ENCODE measurements at regions not wholly inside any gene's neighbourhood (a gene's known extent, or its start where the extent isn't known, plus 50 kb on each side); places are given as distances from the start of the nearest gene placed in this dataset.
"Not testable (repeated sequence)": the region's sequence is repeated elsewhere in the genome, so short reads cannot be mapped to it uniquely, and the experiment has no call there.

DNA sequence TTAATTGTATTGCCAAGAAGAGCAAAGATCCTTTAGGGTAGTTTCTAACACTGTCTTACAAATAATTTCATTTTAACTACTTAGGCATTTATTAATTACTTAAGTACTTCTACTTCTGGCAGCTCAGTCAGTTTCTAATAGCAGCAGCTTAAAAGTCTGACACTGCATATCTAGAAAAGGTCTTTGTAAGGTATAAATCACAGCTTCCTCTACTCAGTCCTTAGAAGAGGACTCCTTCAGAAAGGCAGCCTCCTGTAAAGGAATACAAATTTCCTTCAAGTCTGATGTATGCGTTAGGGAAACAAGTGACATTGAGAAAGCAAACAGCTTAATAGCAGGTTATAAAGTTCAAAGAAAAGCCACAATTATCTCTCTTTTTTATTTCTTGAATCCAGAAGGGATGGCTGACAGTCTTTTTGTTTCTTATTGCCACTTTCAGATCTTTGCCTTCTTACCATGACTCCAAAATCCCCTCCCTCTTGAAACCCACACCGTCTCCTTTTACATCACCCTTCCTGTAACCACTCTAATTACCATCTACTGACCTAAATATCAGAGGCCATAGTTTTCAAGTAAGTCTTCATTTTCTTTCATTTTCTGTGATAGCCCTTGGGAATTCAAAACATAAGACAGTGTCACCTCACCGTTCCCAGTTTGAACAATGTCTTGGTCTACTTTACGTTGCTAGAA, 109.5 kb downstream of the CGGBP1 start:
- Mint-ChIP-seq H3K27me3 (ENCODE audit: low read depth) (no peaks in the 10 kb centered on the region), H3K9me3 (no peaks in the 10 kb centered on the region), H3K4me1 (ENCODE audit: low read depth) (no peaks in the 10 kb centered on the region), H3K36me3 (ENCODE audit: low read depth) (no peaks in the 10 kb centered on the region), H3K4me3 (no peak overlapping the region), H3K27ac (no peak overlapping the region)
- no peak for DNase-seq (ENCODE audit: low spot score)

- H3K27ac Mint-ChIP-seq; H3K36me3 Mint-ChIP-seq (ENCODE audit: low read depth); DNase-seq (ENCODE audit: low spot score); H3K9me3 Mint-ChIP-seq; H3K4me3 Mint-ChIP-seq; H3K4me1 Mint-ChIP-seq (ENCODE audit: low read depth); H3K27me3 Mint-ChIP-seq (ENCODE audit: low read depth): not testable (repeated sequence)
These were observed 112.8 kb downstream of the CGGBP1 start for GRCh38 chr3:87946007-87946406.

DNA sequence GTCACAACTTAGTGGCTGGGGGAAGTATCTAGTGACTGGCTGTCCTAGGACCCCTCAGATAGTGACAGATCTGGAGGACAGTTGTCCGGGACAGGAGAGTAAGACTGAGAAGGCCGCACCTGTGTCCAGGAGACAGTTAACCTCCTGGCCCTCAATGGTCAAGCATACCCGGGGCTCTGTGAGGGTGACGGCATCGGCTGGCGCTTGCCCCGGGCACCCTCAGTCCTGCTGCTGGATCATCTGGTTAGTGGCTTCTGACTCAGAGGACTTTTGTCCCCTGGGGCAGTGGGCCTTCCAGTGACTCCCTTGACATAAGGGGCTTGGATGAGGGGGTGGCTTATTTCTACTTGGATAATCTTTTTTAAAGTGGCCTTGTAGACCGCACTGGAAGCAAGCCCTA, 116.5 kb downstream of the CGGBP1 start:
- H3K4me1 Mint-ChIP-seq (ENCODE audit: low read depth); H3K27me3 Mint-ChIP-seq (ENCODE audit: low read depth); H3K36me3 Mint-ChIP-seq (ENCODE audit: low read depth); H3K4me3 Mint-ChIP-seq; H3K27ac Mint-ChIP-seq; DNase-seq (ENCODE audit: low spot score); H3K9me3 Mint-ChIP-seq: not testable (repeated sequence)

DNA sequence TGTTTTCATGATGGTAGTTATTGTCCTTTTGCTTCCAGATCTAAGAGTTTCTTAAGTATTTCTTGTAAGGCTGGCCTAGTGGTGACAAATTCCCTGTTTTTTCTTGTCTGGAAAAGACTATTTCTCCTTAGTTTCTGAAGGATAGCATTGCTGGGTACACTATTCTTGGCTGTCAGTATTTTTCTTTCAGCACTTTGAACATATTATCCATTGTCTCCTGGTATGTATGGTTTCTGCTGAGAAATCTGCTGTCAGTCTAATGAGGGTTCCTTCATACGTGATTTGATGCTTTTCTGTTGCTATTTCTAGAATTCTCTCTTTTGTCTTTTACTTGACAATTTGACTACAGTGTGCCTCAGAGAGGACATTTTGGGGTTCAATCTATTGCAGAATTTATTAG, 134.3 kb downstream of the CGGBP1 start:
- Mint-ChIP-seq H3K4me1 (ENCODE audit: low read depth) (no peaks in the 10 kb centered on the region), H3K27me3 (ENCODE audit: low read depth) (no peaks in the 10 kb centered on the region), H3K27ac (no peak overlapping the region), H3K36me3 (ENCODE audit: low read depth) (peaks cover 2% of the 10 kb centered on the region), H3K9me3 (peaks cover 19% of the 10 kb centered on the region), H3K4me3 (no peak overlapping the region)
- DNase-seq (ENCODE audit: low spot score), result no peak

DNA sequence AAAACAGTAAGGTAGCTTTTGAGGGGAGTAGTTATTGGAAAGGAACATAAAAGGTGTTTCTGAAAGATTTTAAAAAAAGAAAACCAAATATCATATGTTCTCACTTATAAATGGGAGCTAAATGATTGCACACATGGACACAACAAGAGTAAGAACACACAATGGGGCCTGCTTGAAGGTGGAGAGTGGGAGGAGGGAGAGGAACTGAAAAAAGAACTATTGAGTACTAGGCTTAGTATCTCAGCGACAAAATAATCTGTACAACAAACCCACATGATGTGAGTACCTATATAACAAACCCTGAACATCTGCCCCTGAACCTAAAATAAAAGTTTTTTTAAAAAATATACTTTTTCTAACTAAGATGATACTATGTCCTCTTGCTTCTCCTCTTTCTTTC, 138.3 kb downstream of the CGGBP1 start:
- no peak for DNase-seq (ENCODE audit: low spot score)
- Mint-ChIP-seq H3K36me3 (ENCODE audit: low read depth) (peaks cover 2% of the 10 kb centered on the region), H3K4me3 (no peak overlapping the region), H3K27ac (no peak overlapping the region), H3K27me3 (ENCODE audit: low read depth) (peaks cover 5% of the 10 kb centered on the region), H3K4me1 (ENCODE audit: low read depth) (no peaks in the 10 kb centered on the region), H3K9me3 (peaks cover 17% of the 10 kb centered on the region)

- H3K4me3 Mint-ChIP-seq, result no peak overlapping the region
- H3K4me1 Mint-ChIP-seq (ENCODE audit: low read depth), result no peaks in the 10 kb centered on the region
- H3K27me3 Mint-ChIP-seq (ENCODE audit: low read depth), result no peaks in the 10 kb centered on the region
- no peaks in the 10 kb centered on the region for H3K36me3 Mint-ChIP-seq (ENCODE audit: low read depth)
- H3K27ac Mint-ChIP-seq, result no peak overlapping the region
- H3K9me3 Mint-ChIP-seq, result no peaks in the 10 kb centered on the region
- DNase-seq (ENCODE audit: low spot score), result no peak
These were observed 157.7 kb downstream of the CGGBP1 start for GRCh38 chr3:87901141-87901540.

GRCh38 chr3:87900061-87900460, 158.7 kb downstream of the CGGBP1 start:
- no peak for DNase-seq (ENCODE audit: low spot score)
- H3K4me1 Mint-ChIP-seq (ENCODE audit: low read depth), result no peaks in the 10 kb centered on the region

GRCh38 chr3:87898971-87899370, 159.8 kb downstream of the CGGBP1 start:
- Mint-ChIP-seq H3K27me3 (ENCODE audit: low read depth) (no peaks in the 10 kb centered on the region), H3K4me3 (no peak overlapping the region), H3K36me3 (ENCODE audit: low read depth) (no peaks in the 10 kb centered on the region), H3K9me3 (no peaks in the 10 kb centered on the region), H3K27ac (no peak overlapping the region), H3K4me1 (ENCODE audit: low read depth) (no peaks in the 10 kb centered on the region)
- no peak for DNase-seq (ENCODE audit: low spot score)

More at GRCh38 chr3:87900061-87900460, 158.7 kb downstream of the CGGBP1 start:
- H3K36me3 Mint-ChIP-seq (ENCODE audit: low read depth), result no peaks in the 10 kb centered on the region
- H3K4me3 Mint-ChIP-seq, result no peak overlapping the region
- no peaks in the 10 kb centered on the region for H3K9me3 Mint-ChIP-seq
- H3K27me3 Mint-ChIP-seq (ENCODE audit: low read depth), result no peaks in the 10 kb centered on the region
- no peak overlapping the region for H3K27ac Mint-ChIP-seq

GRCh38 chr3:87895983-87896382, 162.8 kb downstream of the CGGBP1 start:
- Mint-ChIP-seq H3K27me3 (ENCODE audit: low read depth) (no peaks in the 10 kb centered on the region), H3K9me3 (no peaks in the 10 kb centered on the region), H3K4me3 (no peak overlapping the region), H3K4me1 (ENCODE audit: low read depth) (no peaks in the 10 kb centered on the region), H3K36me3 (ENCODE audit: low read depth) (no peaks in the 10 kb centered on the region), H3K27ac (no peak overlapping the region)
- DNase-seq (ENCODE audit: low spot score), result no peak

DNA sequence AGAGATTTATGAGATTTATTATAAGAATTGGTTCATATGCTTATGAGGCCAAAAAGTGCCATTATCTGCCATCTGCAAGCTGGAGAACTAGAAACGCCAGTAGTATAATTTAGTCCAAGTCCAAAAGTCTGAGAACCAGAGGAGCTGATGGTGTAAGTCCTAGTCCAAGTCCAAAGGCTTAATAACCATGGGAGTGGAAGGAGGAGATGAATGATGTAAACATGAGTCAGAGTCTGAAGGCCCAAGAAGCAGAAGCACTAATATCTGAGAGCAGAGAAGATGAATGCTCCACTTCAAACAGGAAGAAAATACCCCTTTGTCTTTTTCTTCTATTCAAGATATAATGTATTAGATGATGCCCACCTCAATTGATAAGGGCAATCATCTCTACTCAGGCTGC, 185.7 kb downstream of the CGGBP1 start:
- Mint-ChIP-seq H3K36me3 (ENCODE audit: low read depth) (no peaks in the 10 kb centered on the region), H3K9me3 (peaks cover 4% of the 10 kb centered on the region), H3K4me3 (no peak overlapping the region), H3K27ac (no peak overlapping the region), H3K4me1 (ENCODE audit: low read depth) (no peaks in the 10 kb centered on the region), H3K27me3 (ENCODE audit: low read depth) (no peaks in the 10 kb centered on the region)
- DNase-seq (ENCODE audit: low spot score), result no peak

DNA sequence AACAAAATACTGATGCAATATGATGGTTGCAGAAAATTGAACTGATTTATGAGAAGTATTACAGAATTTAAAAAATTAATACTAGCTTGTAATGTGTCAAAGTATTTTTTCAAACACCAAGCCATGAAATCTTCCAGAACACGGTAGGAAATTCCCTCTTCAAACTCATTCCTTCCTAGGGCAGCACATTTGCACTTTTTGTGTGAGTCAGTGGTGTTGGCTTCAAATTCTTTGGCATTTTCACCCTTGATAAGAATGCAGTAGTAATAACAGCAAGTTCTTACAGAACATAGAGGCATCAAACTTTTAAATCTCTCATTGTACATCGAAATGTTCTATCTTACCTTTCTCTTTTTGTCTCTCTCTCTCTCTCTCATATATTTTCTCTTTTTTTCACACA, 191.8 kb downstream of the CGGBP1 start:
- Mint-ChIP-seq H3K36me3 (ENCODE audit: low read depth) (no peaks in the 10 kb centered on the region), H3K9me3 (peaks cover 4% of the 10 kb centered on the region), H3K27ac (no peak overlapping the region), H3K4me1 (ENCODE audit: low read depth) (no peaks in the 10 kb centered on the region), H3K27me3 (ENCODE audit: low read depth) (no peaks in the 10 kb centered on the region), H3K4me3 (no peak overlapping the region)
- no peak for DNase-seq (ENCODE audit: low spot score)

- no peaks in the 10 kb centered on the region for H3K9me3 Mint-ChIP-seq
These were observed 202.7 kb downstream of the CGGBP1 start for GRCh38 chr3:87856126-87856525.

GRCh38 chr3:87855616-87856015, 203.2 kb downstream of the CGGBP1 start:
- H3K27ac Mint-ChIP-seq, result no peak overlapping the region
- H3K9me3 Mint-ChIP-seq, result no peaks in the 10 kb centered on the region
- no peaks in the 10 kb centered on the region for H3K4me1 Mint-ChIP-seq (ENCODE audit: low read depth)
- no peaks in the 10 kb centered on the region for H3K27me3 Mint-ChIP-seq (ENCODE audit: low read depth)
- H3K36me3 Mint-ChIP-seq (ENCODE audit: low read depth), result no peaks in the 10 kb centered on the region
- H3K4me3 Mint-ChIP-seq, result no peak overlapping the region
- no peak for DNase-seq (ENCODE audit: low spot score)

More at GRCh38 chr3:87856126-87856525, 202.7 kb downstream of the CGGBP1 start:
- Mint-ChIP-seq H3K4me1 (ENCODE audit: low read depth) (no peaks in the 10 kb centered on the region), H3K4me3 (no peak overlapping the region), H3K36me3 (ENCODE audit: low read depth) (no peaks in the 10 kb centered on the region), H3K27me3 (ENCODE audit: low read depth) (no peaks in the 10 kb centered on the region), H3K27ac (no peak overlapping the region)
- DNase-seq (ENCODE audit: low spot score), result no peak

DNA sequence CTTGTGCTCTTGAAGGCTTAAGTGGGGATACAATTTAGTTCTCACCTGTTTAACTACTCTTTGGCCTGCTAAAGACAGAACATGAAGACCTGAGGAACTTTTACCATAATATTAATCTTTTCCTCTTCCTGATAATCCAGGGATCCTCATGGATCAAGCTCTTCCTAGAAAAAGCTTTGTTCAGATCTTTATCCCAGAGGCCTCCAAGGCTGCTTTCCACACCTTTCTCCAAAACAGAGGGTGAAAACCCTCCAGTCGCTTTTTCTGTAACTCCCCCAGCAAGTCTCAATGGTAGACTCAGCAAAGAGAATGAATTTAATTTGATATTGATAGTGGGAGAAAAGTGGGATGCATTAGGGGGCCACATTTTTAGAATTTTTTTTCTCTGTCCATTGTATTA, 203.6 kb downstream of the CGGBP1 start:
- H3K36me3 Mint-ChIP-seq (ENCODE audit: low read depth), result no peaks in the 10 kb centered on the region
- H3K27me3 Mint-ChIP-seq (ENCODE audit: low read depth), result no peaks in the 10 kb centered on the region
- H3K27ac Mint-ChIP-seq, result no peak overlapping the region
- no peak for DNase-seq (ENCODE audit: low spot score)
- H3K9me3 Mint-ChIP-seq, result no peaks in the 10 kb centered on the region
- no peak overlapping the region for H3K4me3 Mint-ChIP-seq
- no peaks in the 10 kb centered on the region for H3K4me1 Mint-ChIP-seq (ENCODE audit: low read depth)

DNA sequence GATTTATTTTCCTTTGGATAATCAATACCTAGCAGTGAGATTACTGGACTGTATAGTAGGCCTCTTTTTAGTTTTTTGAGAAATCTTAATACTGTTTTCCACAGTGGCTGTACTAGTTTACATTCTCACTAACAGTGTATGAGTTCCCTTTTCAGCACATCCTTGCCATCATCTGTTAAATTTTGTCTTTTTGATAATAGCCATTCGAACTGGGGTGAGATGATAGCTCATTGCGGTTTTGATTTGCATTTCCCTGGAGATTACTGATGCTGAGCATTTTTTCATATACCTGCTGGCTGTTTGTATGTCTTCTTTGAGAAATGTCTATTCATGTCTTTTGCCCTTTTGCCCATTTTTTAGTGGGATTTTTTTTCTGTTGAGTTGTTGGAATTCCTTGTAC, 210.8 kb downstream of the CGGBP1 start:
- Mint-ChIP-seq H3K4me3 (no peak overlapping the region), H3K36me3 (ENCODE audit: low read depth) (no peaks in the 10 kb centered on the region), H3K27me3 (ENCODE audit: low read depth) (no peaks in the 10 kb centered on the region), H3K4me1 (ENCODE audit: low read depth) (no peaks in the 10 kb centered on the region), H3K27ac (no peak overlapping the region), H3K9me3 (no peaks in the 10 kb centered on the region)
- DNase-seq (ENCODE audit: low spot score), result no peak
